ENCODE measurements at regions not wholly inside any gene's neighbourhood (a gene's known extent, or its start where the extent isn't known, plus 50 kb on each side); places are given as distances from the start of the nearest gene placed in this dataset.

- TF ChIP-seq MAX (IDR thresholded peaks at IDR 0.05), result no peak
- no peak for TF ChIP-seq CTCF (IDR thresholded peaks at IDR 0.05 in 2 of 3, conservative IDR thresholded peaks at IDR 0.05 in 1 of 3; ENCODE audit: borderline replicate concordance in 1 of 3, insufficient read depth in 1 of 3, low read depth in 2 of 3, low read length in 2 of 3)
- no peak for TF ChIP-seq SP1 (IDR thresholded peaks at IDR 0.05; ENCODE audit: low read depth)
- no peak for TF ChIP-seq ZNF274 (IDR thresholded peaks at IDR 0.05; ENCODE audit: low read depth, low read length)
- no peak for TF ChIP-seq ZFX (IDR thresholded peaks at IDR 0.05)
- TF ChIP-seq FOSL1 (IDR thresholded peaks at IDR 0.05; ENCODE audit: low read depth), result no peak
- TF ChIP-seq ZBTB33 (IDR thresholded peaks at IDR 0.05; ENCODE audit: extremely low read depth, insufficient replicate concordance, low read length), result no peak
- TF ChIP-seq YY1 (IDR thresholded peaks at IDR 0.05; ENCODE audit: extremely low read depth, insufficient replicate concordance, low read depth, low read length), result no peak
- TF ChIP-seq CBX3 (IDR thresholded peaks at IDR 0.05; ENCODE audit: low read depth), result no peak
- TF ChIP-seq EGR1 (IDR thresholded peaks at IDR 0.05; ENCODE audit: low read depth), result no peak
- TF ChIP-seq ELF1 (IDR thresholded peaks at IDR 0.05; ENCODE audit: borderline replicate concordance, low read depth), result no peak
- no peak for TF ChIP-seq SRF (IDR thresholded peaks at IDR 0.05; ENCODE audit: low read depth)
- TF ChIP-seq RAD21 (IDR thresholded peaks at IDR 0.05; ENCODE audit: low read depth), result no peak
- TF ChIP-seq ATF3 (IDR thresholded peaks at IDR 0.05), result no peak
- TF ChIP-seq REST (IDR thresholded peaks at IDR 0.05; ENCODE audit: low read depth), result no peak
- TF ChIP-seq POLR2A (IDR thresholded peaks at IDR 0.05; ENCODE audit: borderline replicate concordance, extremely low read depth, insufficient read depth, insufficient read length), result no peak
- TF ChIP-seq JUND (IDR thresholded peaks at IDR 0.05), result no peak
- no peak for TF ChIP-seq EZH2phosphoT487 (IDR thresholded peaks at IDR 0.05; ENCODE audit: borderline replicate concordance)
- TF ChIP-seq CEBPB (IDR thresholded peaks at IDR 0.05; ENCODE audit: low read depth), result no peak
- CTCF ChIA-PET, result no interaction called here
- intact Hi-C loops (cut with micrococcal nuclease), result no loop called here
Measured at GRCh38 chr18:7321831-7322230, 90.9 kb downstream of the LRRC30 start.

More at GRCh38 chr18:7321831-7322230, 90.9 kb downstream of the LRRC30 start:
- no peaks in the 10 kb centered on the region for H3K36me3 ChIP-seq (ENCODE audit: control insufficient read depth in 1 of 2, insufficient read depth in 2 of 2, low read length in 2 of 2)
- no peaks in the 10 kb centered on the region for H3K27me3 ChIP-seq (ENCODE audit: insufficient read depth, low read length)
- H3K4me1 ChIP-seq (ENCODE audit: control insufficient read depth in 1 of 2, insufficient read depth in 2 of 2, low read length in 2 of 2), result peaks cover 0 to 4% of the 10 kb centered on the region in 2 experiments; a peak in 1 of 4 replicates
- ChIA-PET RAD21 (ENCODE audit: low non-redundant PET in 1 of 2, low total read pairs in 2 of 2, uncharacterized antibody in 2 of 2, unreplicated experiment in 2 of 2) (no interaction called here), POLR2A (no interaction called here)
- no peak overlapping the region for H3K9ac ChIP-seq (ENCODE audit: low read length)
- H3K27ac ChIP-seq (ENCODE audit: low read depth, low read length), result no peak overlapping the region
- no peak overlapping the region for H3K4me3 ChIP-seq (replicated peaks in 1 of 2; ENCODE audit: low read depth in 1 of 2, low read length in 2 of 2)
- BruUV-seq (replicated peaks), result no TSS peak
- no peaks in the 10 kb centered on the region for H3K79me2 ChIP-seq (ENCODE audit: insufficient read depth, low read length)
- H3K9me2 ChIP-seq (ENCODE audit: insufficient read depth), result no peaks in the 10 kb centered on the region
- no peak overlapping the region for H2AFZ ChIP-seq (ENCODE audit: low read depth, low read length, poor library complexity, severe bottlenecking)
- no peak for ATAC-seq
- no peak for DNase-seq (ENCODE audit: low read depth, low spot score)
- peaks cover 3 to 7% of the 10 kb centered on the region in 2 experiments; a peak in 2 of 4 replicates for H3K9me3 ChIP-seq (ENCODE audit: control insufficient read depth in 1 of 2, insufficient read depth in 1 of 2, low read depth in 1 of 2, low read length in 2 of 2)
- H3K4me2 ChIP-seq (ENCODE audit: low read length), result no peak overlapping the region
- H4K20me1 ChIP-seq (ENCODE audit: insufficient read depth), result no peaks in the 10 kb centered on the region

Data from HCT116 (cell line).